Hematopoietic multipotent progenitor cell (in vitro differentiated cells): ENCODE measurements at regions not wholly inside any gene's neighbourhood (a gene's known extent, or its start where the extent isn't known, plus 50 kb on each side); places are given as distances from the start of the nearest gene placed in this dataset.

Experiments
- DNase-seq, 3 donors: peaks; one replicate each; pipeline ENCODE4 v3.0.0-alpha.2; 2011 to 2015; ENCODE audit warnings: low read depth in 2 of 3, low spot score in 2 of 3

GRCh38 chr16:79814124-79814523 lies 213.6 kb upstream of the MAF start:
- DNase-seq = no peak

- no peak for DNase-seq
Observed at GRCh38 chr16:79811541-79811940, 211.0 kb upstream of the MAF start.

- DNase-seq = no peak
Observed at GRCh38 chr16:79810449-79811189, 210.1 kb upstream of the MAF start.

- DNase-seq = no peak
Observed at GRCh38 chr16:79809376-79809775, 208.8 kb upstream of the MAF start.

- no peak for DNase-seq
Observed at GRCh38 chr16:79808731-79809130, 208.2 kb upstream of the MAF start.

- no peak for DNase-seq
Observed at GRCh38 chr16:79806757-79807156, 206.2 kb upstream of the MAF start.

- DNase-seq = no peak
Observed at GRCh38 chr16:79805621-79806020, 205.1 kb upstream of the MAF start.

- no peak for DNase-seq
Observed at GRCh38 chr16:79801646-79802045, 201.1 kb upstream of the MAF start.

- no peak for DNase-seq
Observed at GRCh38 chr16:79800016-79800608, 199.6 kb upstream of the MAF start.

- no peak for DNase-seq
Observed at GRCh38 chr16:79798416-79799053, 198.0 kb upstream of the MAF start.

- no peak for DNase-seq
Observed at GRCh38 chr16:79797486-79797885, 196.9 kb upstream of the MAF start.

GRCh38 chr16:79795556-79795955 lies 195.0 kb upstream of the MAF start:
- DNase-seq = no peak

- DNase-seq = no peak
Observed at GRCh38 chr16:79794941-79795340, 194.4 kb upstream of the MAF start.

- DNase-seq = no peak
Observed at GRCh38 chr16:79792664-79793351, 192.3 kb upstream of the MAF start.

GRCh38 chr16:79792076-79792475 lies 191.5 kb upstream of the MAF start:
- DNase-seq = no peak

GRCh38 chr16:79790854-79791253 lies 190.3 kb upstream of the MAF start:
- no peak for DNase-seq

- DNase-seq = no peak
Observed at GRCh38 chr16:79788949-79789348, 188.4 kb upstream of the MAF start.

- no peak for DNase-seq
Observed at GRCh38 chr16:79786389-79786788, 185.9 kb upstream of the MAF start.

- DNase-seq = no peak
Observed at GRCh38 chr16:79784007-79784406, 183.5 kb upstream of the MAF start.

GRCh38 chr16:79777679-79778078 lies 177.1 kb upstream of the MAF start:
- DNase-seq = no peak

- DNase-seq = no peak
Observed at GRCh38 chr16:79776243-79776847, 175.8 kb upstream of the MAF start.
